Activated naive CD8-positive, alpha-beta T cell treated with anti-CD3 and anti-CD28 coated beads, Interleukin-2, amount 10 ng/mL, durations not matched to agents 7 days and 5 days (primary cell): ENCODE measurements at regions not wholly inside any gene's neighbourhood (a gene's known extent, or its start where the extent isn't known, plus 50 kb on each side); places are given as distances from the start of the nearest gene placed in this dataset.
"Not testable (repeated sequence)": the region's sequence is repeated elsewhere in the genome, so short reads cannot be mapped to it uniquely, and the experiment has no call there.

ENCODE experiments used
- ATAC-seq: fragments of 150-1000 bp; cut with Tn5 transposase; one replicate; pipeline ENCODE4 v1.10.0; 2021; ENCODE audit warnings: low read depth, moderate library complexity
- POLR2A ChIA-PET: fragments of 350-600 bp; sonication (Branson Sonifier 250); formaldehyde crosslinking; loops from one replicate; lab custom pipeline; 2021; ENCODE audit warnings: antibody characterized with exemption; lab: Charles Lee
- DNase-seq: peaks from one replicate; pipeline ENCODE4 v3.0.0; 2021
- H3K27ac Mint-ChIP-seq: one replicate; pipeline ENCODE4 v1.8.0; 2022; ENCODE audit warnings: mild to moderate bottlenecking, mixed read lengths
- H3K27me3 Mint-ChIP-seq: one replicate; pipeline ENCODE4 v1.8.0; 2022; ENCODE audit warnings: mild to moderate bottlenecking, moderate library complexity, mixed read lengths
- H3K36me3 Mint-ChIP-seq: one replicate; pipeline ENCODE4 v1.8.0; 2021; ENCODE audit warnings: mild to moderate bottlenecking, mixed read lengths
- H3K4me1 Mint-ChIP-seq: one replicate; pipeline ENCODE4 v1.8.0; 2021; ENCODE audit warnings: mixed read lengths
- H3K4me3 Mint-ChIP-seq: one replicate; pipeline ENCODE4 v1.8.0; 2022; ENCODE audit warnings: mild to moderate bottlenecking, moderate library complexity, mixed read lengths
- H3K9me3 Mint-ChIP-seq: one replicate; pipeline ENCODE4 v1.8.0; 2021; ENCODE audit warnings: mixed read lengths

DNA sequence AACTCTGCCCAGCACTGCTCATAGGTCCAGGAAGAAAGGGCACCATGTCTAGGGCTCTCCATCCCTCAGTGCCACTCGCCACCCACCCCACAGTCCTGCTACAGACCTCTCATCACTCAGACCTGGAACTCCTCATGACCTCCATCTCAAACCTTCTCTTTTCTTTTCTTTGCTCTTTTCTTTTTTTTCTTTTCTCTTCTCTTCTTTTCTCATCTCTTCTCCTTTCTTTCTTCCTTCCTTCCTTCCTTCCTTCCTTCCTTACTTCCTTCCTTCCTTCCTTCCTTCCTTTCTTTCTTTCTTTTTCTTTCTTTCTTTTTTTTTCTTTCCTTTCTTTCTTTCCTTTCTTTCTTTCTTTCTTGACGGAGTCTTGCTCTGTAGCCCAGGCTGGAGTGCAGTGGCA, 122.2 kb downstream of the KLF6 start:
- Mint-ChIP-seq H3K36me3 (no peaks in the 10 kb centered on the region), H3K4me3 (no peak overlapping the region), H3K27ac (no peak overlapping the region), H3K4me1 (peaks cover 13% of the 10 kb centered on the region), H3K27me3 (peaks cover 12% of the 10 kb centered on the region), H3K9me3 (peaks cover 2% of the 10 kb centered on the region)
- DNase-seq = no peak
- ATAC-seq = no peak
- POLR2A ChIA-PET = no interaction called here

- Mint-ChIP-seq H3K9me3 (peaks cover 2% of the 10 kb centered on the region), H3K36me3 (no peaks in the 10 kb centered on the region), H3K4me1 (peaks cover under 1% of the 10 kb centered on the region), H3K4me3 (no peak overlapping the region), H3K27ac (no peak overlapping the region), H3K27me3 (peaks cover 12% of the 10 kb centered on the region)
- no peak for ATAC-seq
- DNase-seq = no peak
- POLR2A ChIA-PET = interaction anchor here (0.6 kb wide), 1 partner anchor 124 kb away, joined by 3 read pairs; the partner anchor contains the start of gene KLF6
These were observed 123.7 kb downstream of the KLF6 start for GRCh38 chr10:3661271-3661670.

- no peak for ATAC-seq
- peaks cover 4% of the 10 kb centered on the region for H3K4me1 Mint-ChIP-seq
- no peak for DNase-seq
- H3K27me3 Mint-ChIP-seq = peaks cover 15% of the 10 kb centered on the region
- H3K36me3 Mint-ChIP-seq = no peaks in the 10 kb centered on the region
- POLR2A ChIA-PET = no interaction called here
- no peak overlapping the region for H3K27ac Mint-ChIP-seq
- peaks cover 2% of the 10 kb centered on the region for H3K9me3 Mint-ChIP-seq
- H3K4me3 Mint-ChIP-seq = no peak overlapping the region
These were observed 124.3 kb downstream of the KLF6 start for GRCh38 chr10:3660753-3661152.

GRCh38 chr10:3659203-3659917, 125.6 kb downstream of the KLF6 start:
- peaks cover 2% of the 10 kb centered on the region for H3K9me3 Mint-ChIP-seq
- POLR2A ChIA-PET = interaction anchor here (1.2 kb wide), 1 partner anchor 148 kb away, joined by 4 read pairs; no protein-coding TSS in a partner anchor
- peaks cover 20% of the 10 kb centered on the region for H3K27me3 Mint-ChIP-seq
- no peak overlapping the region for H3K4me3 Mint-ChIP-seq
- ATAC-seq = no peak
- peaks cover 14% of the 10 kb centered on the region for H3K4me1 Mint-ChIP-seq
- no peaks in the 10 kb centered on the region for H3K36me3 Mint-ChIP-seq
- H3K27ac Mint-ChIP-seq = no peak overlapping the region
- DNase-seq = no peak

- no peak for DNase-seq
- Mint-ChIP-seq H3K9me3 (peaks cover 2% of the 10 kb centered on the region), H3K27ac (no peak overlapping the region), H3K36me3 (no peaks in the 10 kb centered on the region), H3K27me3 (peaks cover 20% of the 10 kb centered on the region), H3K4me3 (no peak overlapping the region), H3K4me1 (peaks cover 14% of the 10 kb centered on the region)
- no peak for ATAC-seq
- POLR2A ChIA-PET = interaction anchor here (1.2 kb wide), 1 partner anchor 149 kb away, joined by 4 read pairs; no protein-coding TSS in a partner anchor
These were observed 126.2 kb downstream of the KLF6 start for GRCh38 chr10:3658766-3659165.

DNA sequence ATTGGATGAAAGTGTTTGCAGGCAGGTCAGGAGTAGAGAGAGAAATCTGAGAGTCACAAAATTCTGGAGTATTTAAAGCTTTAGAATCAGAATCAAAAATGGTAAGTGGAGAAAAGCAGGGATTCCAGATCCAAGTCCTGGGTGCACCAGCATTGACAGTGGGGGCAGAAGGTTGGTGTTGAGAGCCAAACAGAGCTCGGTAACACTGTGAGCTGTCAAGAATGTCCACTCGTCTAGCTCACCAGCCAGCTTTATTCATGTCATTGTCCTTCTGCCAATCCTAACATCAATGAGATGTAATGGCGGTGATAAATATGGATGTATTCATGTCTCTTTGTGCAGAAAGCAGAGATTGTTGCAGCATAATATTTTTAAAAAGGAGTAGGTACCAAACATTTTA, 128.8 kb downstream of the KLF6 start:
- H3K27me3 Mint-ChIP-seq = peaks cover 22% of the 10 kb centered on the region
- no peak overlapping the region for H3K4me3 Mint-ChIP-seq
- H3K4me1 Mint-ChIP-seq = peaks cover 21% of the 10 kb centered on the region
- H3K36me3 Mint-ChIP-seq = no peaks in the 10 kb centered on the region
- no peak overlapping the region for H3K27ac Mint-ChIP-seq
- no peak for ATAC-seq
- no peak for DNase-seq
- peaks cover 2% of the 10 kb centered on the region for H3K9me3 Mint-ChIP-seq
- POLR2A ChIA-PET = interaction anchor here (0.6 kb wide), 1 partner anchor 586 kb away, joined by 3 read pairs; no protein-coding TSS in a partner anchor

DNA sequence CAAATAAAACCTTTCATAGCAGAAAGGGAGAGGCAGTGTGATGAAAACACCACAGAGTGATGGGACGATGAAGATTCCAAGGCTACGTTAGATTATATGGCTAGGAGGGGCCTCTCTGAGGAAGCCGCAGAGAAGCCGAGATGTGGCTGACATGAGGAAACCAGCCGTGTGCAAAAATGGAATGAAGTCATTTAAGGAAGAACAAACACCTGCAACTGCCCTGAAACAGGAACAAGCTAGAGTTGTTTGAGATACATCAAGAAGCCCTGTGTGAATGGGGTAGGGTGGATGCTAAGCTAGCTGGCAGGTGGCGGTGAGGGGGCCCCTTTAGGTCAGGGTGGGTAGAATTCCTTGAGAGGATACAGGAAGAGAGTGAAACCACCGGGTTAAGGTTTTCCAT, 129.5 kb downstream of the KLF6 start:
- no peak for DNase-seq
- Mint-ChIP-seq H3K27ac (peak overlapping the region; percentile 31), H3K9me3 (peaks cover 2% of the 10 kb centered on the region)

GRCh38 chr10:3654980-3655379, 130.0 kb downstream of the KLF6 start:
- no peaks in the 10 kb centered on the region for H3K36me3 Mint-ChIP-seq
- H3K27ac Mint-ChIP-seq = no peak overlapping the region
- POLR2A ChIA-PET = no interaction called here
- DNase-seq (no peak), ATAC-seq (no peak)
- H3K27me3 Mint-ChIP-seq = peaks cover 28% of the 10 kb centered on the region
- peaks cover 21% of the 10 kb centered on the region for H3K4me1 Mint-ChIP-seq
- no peak overlapping the region for H3K4me3 Mint-ChIP-seq
- peaks cover 2% of the 10 kb centered on the region for H3K9me3 Mint-ChIP-seq

More for the DNA sequence above, 129.5 kb downstream of the KLF6 start:
- Mint-ChIP-seq H3K4me3 (peak overlapping the region; percentile 41), H3K27me3 (peaks cover 26% of the 10 kb centered on the region), H3K4me1 (peaks cover 21% of the 10 kb centered on the region), H3K36me3 (no peaks in the 10 kb centered on the region)
- POLR2A ChIA-PET = no interaction called here
- ATAC-seq = peak; percentile 55

- Mint-ChIP-seq H3K27me3 (peaks cover 26% of the 10 kb centered on the region), H3K27ac (no peak overlapping the region), H3K36me3 (no peaks in the 10 kb centered on the region), H3K9me3 (no peaks in the 10 kb centered on the region), H3K4me1 (peaks cover 21% of the 10 kb centered on the region), H3K4me3 (no peak overlapping the region)
- POLR2A ChIA-PET = no interaction called here
- ATAC-seq = no peak
- no peak for DNase-seq
These were observed 130.5 kb downstream of the KLF6 start for GRCh38 chr10:3654496-3654895.

DNA sequence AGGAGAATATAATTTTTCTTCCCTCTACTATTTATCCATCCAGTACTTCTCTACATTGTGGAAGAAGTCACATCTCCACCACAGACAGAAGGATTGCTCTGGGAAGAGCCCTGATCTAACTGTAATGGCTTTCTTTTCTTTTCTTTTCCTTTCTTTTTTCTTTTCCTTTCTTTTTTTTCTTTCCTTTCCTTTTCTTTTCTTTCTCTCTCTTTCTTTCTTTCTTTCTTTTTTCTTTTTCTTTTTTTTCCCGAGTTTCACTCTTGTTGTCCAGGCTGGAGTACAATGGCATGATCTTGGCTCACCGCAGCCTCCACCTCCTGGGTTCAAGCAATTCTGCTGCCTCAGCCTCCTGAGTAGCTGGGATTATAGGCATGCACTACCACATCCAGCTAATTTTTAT, 131.7 kb downstream of the KLF6 start:
- DNase-seq, POLR2A ChIA-PET, H3K9me3 Mint-ChIP-seq, H3K27ac Mint-ChIP-seq, H3K36me3 Mint-ChIP-seq, ATAC-seq: not testable (repeated sequence)
- Mint-ChIP-seq H3K27me3 (peaks cover 30% of the 10 kb centered on the region), H3K4me1 (peaks cover 21% of the 10 kb centered on the region), H3K4me3 (peak overlapping the region; percentile 69)

DNA sequence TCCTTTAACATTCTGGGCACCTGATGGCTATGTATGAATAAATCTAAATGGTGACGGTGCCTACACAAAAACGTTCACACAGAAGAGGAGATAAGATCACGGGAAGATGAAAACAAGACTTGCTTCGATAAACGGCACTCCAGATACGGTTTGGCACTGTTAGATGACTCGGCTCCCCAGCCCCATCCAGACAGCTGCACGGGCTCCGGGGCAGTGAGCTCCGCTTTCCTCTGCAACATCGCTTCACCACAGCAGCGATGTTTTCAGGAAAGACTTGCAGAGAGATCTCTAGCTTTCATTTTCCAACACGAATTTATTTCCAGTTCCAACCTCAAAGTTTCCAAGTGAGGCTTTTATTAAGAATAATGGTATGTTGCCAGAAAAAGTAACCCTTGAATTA, 132.1 kb downstream of the KLF6 start:
- Mint-ChIP-seq H3K27ac (no peak overlapping the region), H3K9me3 (peaks cover 2% of the 10 kb centered on the region), H3K27me3 (peaks cover 30% of the 10 kb centered on the region), H3K4me1 (peaks cover 21% of the 10 kb centered on the region), H3K36me3 (no peaks in the 10 kb centered on the region), H3K4me3 (peak overlapping the region; percentile 69)
- DNase-seq (no peak), ATAC-seq (peak; percentile 49)
- POLR2A ChIA-PET = no interaction called here

DNA sequence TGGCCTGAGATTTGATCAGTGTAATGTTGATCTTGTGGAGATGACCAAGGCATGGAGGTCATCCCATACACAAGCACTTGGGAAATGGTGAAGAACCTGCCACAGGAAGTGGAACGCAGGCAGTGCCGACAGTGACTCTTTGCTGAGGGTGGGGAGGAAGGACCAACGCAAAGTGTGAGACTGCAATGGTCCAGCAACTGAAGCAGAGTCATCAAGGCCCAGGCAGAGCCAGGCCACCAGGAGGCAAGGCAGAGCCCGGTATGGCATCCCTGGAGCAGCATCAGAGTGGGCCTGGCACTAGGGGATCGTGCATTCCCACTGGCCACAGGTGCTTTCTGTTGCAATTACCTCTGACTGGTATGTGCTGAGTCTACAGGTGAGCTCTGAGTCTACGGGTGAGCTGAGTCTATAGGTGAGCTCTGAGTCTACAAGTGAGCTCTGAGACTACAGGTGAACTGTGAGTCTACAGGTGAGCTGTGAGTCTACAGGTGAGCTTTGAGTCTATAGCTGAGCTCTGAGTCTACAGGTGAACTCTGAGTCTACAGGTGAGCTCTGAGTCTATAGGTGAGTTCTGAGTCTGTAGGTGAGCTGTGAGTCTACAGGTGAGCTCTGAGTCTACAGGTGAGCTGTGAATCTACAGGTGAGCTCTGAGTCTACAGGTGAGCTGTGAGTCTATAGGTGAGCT, 132.9 kb downstream of the KLF6 start:
- H3K9me3 Mint-ChIP-seq = peaks cover 2% of the 10 kb centered on the region
- ATAC-seq (no peak), DNase-seq (no peak)
- H3K27me3 Mint-ChIP-seq = peaks cover 30% of the 10 kb centered on the region
- peaks cover 21% of the 10 kb centered on the region for H3K4me1 Mint-ChIP-seq
- no peak overlapping the region for H3K27ac Mint-ChIP-seq
- POLR2A ChIA-PET = no interaction called here
- no peak overlapping the region for H3K4me3 Mint-ChIP-seq
- no peaks in the 10 kb centered on the region for H3K36me3 Mint-ChIP-seq

DNA sequence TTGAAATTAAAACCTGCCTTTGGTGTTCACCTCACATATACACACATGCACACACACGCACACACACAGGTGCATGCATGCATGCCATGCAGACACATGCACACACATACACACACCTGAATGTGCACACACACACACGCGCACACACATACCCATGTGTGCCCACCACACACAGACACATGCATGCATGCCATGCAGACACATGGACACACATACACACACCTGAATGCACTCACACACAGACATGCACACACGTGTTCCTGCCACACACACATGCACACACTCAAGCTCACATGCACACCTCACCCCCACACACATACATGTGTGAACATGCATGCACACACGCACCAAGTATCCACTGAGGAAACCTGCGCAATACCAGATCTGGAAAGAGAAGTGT, 136.4 kb downstream of the KLF6 start:
- H3K27me3 Mint-ChIP-seq = peaks cover 24% of the 10 kb centered on the region
- POLR2A ChIA-PET = no interaction called here
- H3K36me3 Mint-ChIP-seq = no peaks in the 10 kb centered on the region
- H3K4me3 Mint-ChIP-seq = no peak overlapping the region
- H3K27ac Mint-ChIP-seq = no peak overlapping the region
- peaks cover 7% of the 10 kb centered on the region for H3K4me1 Mint-ChIP-seq
- peaks cover 3% of the 10 kb centered on the region for H3K9me3 Mint-ChIP-seq
- DNase-seq (no peak), ATAC-seq (no peak)

DNA sequence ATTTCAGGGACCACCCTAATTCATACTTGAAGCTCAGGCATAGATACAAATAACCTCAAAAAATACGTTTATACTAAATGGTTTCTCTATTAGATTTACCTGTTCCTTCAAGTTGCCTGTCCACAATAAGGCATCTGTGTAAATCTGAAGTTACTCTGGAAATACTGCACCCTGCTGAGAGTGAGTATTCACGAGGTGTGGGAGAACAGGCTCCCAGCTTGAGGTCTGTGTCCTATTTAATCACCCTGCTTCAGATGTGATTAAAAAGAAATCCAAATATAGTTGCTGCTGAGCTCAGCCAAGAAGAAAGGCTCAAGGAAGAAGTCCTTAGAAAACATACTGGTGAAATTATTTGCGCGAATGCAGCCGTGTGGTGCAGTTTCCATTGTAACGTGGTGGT, 136.8 kb downstream of the KLF6 start:
- Mint-ChIP-seq H3K27me3 (peaks cover 21% of the 10 kb centered on the region), H3K27ac (no peak overlapping the region), H3K9me3 (peaks cover 3% of the 10 kb centered on the region), H3K4me3 (no peak overlapping the region), H3K4me1 (peaks cover 6% of the 10 kb centered on the region), H3K36me3 (no peaks in the 10 kb centered on the region)
- POLR2A ChIA-PET = no interaction called here
- DNase-seq = no peak
- ATAC-seq = no peak
